ENCODE measurements at regions not wholly inside any gene's neighbourhood (a gene's known extent, or its start where the extent isn't known, plus 50 kb on each side); places are given as distances from the start of the nearest gene placed in this dataset.
A peak's percentile ranks its signal among the peaks of the same experiment; 100 is the strongest.

DNA sequence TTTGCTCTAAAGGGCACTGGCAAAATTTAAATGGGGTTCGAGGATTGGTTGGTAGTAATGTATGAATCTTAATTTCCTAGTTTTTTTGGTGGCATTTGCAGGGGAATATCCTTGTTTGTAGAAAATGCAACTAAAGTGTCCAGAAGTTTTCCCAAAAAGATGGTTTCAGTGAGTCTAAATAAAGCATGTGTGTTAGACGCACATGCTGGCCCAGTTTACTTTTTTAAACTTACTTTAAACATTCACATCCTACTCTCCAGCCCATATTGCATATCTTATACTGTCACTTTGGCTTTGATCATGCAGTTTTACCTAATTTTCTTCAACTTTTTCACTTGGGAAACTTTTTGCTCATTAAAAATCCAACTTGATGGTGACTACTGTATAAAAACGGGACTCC, 744.0 kb upstream of the CELF2 start:
- no peak for TF ChIP-seq CTCF (conservative IDR thresholded peaks at IDR 0.05; ENCODE audit: control insufficient read depth, insufficient read depth, low read depth, low read length)
- DNase-seq (ENCODE audit: low read depth), result no peak
- H3K4me3 ChIP-seq (ENCODE audit: control insufficient read depth, low read depth, low read length), result no peak overlapping the region

DNA sequence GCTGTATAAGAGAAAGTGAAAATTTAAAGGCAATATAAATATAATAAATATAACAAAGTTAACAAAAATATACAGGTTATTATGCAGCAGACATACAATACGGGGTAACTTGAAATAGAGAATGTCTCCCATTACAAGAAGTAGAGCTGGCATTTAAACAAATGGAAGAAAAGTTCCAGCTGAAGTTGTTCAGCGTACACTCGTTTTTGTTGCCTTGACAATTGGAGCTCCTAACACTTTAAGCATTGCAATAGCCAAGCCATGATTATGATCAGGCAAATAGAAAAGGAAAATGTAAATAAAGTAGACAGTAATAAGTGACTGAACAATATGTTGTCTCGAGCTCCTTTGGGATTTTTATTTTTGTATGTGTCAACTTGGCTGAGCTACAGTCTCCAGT, 737.8 kb upstream of the CELF2 start:
- no peak for DNase-seq (ENCODE audit: low read depth)
- H3K4me3 ChIP-seq (ENCODE audit: control insufficient read depth, low read depth, low read length), result no peak overlapping the region
- no peak for TF ChIP-seq CTCF (conservative IDR thresholded peaks at IDR 0.05; ENCODE audit: control insufficient read depth, insufficient read depth, low read depth, low read length)

DNA sequence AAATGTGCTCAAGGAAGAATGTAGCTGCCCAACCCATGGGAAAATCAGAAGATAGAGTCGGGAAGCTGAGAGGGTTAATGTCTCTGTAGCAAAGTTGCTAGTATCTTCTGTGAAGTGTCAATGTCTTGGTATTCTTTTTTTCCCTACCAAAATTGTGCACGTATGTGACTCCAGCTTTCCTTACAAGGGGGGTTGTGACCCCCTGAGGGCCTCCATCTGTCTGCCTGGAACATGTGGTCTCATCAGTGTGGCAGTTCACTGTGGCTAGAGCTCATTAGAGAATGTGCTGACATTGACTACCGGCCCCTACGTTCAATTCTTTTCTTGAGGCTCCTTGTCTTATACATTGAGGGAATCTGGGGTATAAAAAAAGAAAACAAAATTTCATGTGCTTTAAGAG, 725.2 kb upstream of the CELF2 start:
- no peak for TF ChIP-seq CTCF (conservative IDR thresholded peaks at IDR 0.05; ENCODE audit: control insufficient read depth, insufficient read depth, low read depth, low read length)
- DNase-seq (ENCODE audit: low read depth), result no peak
- no peak overlapping the region for H3K4me3 ChIP-seq (ENCODE audit: control insufficient read depth, low read depth, low read length)

DNA sequence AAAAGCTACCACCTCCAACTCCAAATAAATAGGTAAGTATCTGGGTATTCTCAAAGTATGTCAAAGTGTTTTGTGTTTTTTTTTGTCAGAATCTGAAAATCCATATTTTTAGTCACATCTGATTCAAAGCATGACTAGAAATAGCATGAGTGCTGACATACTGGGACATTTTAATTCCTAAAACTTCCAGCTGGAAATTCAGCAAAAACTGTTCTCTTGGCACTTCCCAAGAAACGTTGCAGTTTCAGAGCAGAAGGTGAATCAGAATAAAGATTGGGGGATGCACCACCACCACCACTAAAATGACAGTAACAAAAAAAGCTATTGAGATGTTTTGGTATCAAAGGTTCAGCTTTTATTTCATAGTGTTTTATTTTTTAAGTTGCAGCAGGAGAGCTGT, 724.6 kb upstream of the CELF2 start:
- TF ChIP-seq CTCF (conservative IDR thresholded peaks at IDR 0.05; ENCODE audit: control insufficient read depth, insufficient read depth, low read depth, low read length), result no peak
- no peak overlapping the region for H3K4me3 ChIP-seq (ENCODE audit: control insufficient read depth, low read depth, low read length)
- no peak for DNase-seq (ENCODE audit: low read depth)

DNA sequence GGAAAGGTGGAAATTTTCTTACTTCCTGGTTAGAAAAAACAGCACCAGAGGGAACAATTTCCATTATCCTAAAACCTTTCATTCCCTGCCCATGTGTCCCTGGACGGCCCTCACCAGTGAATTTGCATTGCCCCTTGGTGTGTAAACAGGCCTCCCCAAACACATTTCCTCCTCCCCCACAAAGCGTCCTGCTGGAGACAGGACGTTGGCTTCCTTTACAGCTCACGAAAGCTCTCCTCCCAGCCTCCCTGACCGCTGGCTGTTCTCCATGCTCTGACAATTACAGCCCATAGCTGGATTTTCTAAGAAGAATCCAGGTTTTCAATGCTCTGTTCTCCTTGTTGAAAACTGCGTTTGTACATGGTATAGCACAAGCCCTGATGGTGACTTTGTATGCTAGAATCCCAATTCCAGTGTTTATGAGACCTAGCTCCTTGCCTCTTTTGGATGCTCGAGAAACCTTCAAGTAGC, 724.2 kb upstream of the CELF2 start:
- DNase-seq (ENCODE audit: low read depth), result peak; percentile 14
- no peak overlapping the region for H3K4me3 ChIP-seq (ENCODE audit: control insufficient read depth, low read depth, low read length)
- TF ChIP-seq CTCF (conservative IDR thresholded peaks at IDR 0.05; ENCODE audit: control insufficient read depth, insufficient read depth, low read depth, low read length), result no peak

DNA sequence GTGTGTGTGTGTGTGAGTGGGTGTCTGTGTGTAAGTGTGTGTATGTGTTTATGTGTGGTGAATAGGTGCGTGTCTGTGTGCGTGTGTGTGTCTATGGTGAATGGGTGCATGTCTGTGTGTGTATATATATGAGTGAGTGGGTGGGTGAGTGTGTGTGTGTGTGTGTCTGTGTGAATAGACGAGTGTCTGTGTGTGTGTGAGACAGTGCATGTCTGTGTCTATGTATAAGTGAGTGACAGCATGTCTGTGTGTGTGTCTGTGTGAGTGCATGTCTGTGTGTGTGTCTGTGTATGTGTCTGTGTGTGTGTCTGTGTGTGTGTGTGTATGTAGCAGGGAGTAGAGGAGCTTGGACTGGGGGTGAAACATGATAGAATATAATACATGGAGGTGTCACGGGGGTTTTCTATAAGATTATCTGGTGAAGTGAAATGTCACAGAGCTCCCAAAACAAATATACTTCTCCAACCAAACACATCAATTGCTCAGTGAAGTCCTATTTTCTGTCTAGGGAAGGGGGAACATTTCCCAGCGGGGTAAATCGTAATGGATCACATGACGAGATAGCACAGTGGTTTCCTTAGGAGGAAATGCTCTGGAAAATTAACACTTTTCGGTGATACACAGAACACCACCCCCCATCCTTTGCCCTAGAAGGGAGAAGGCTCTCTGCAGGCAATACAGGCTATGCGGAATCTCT, 723.3 kb upstream of the CELF2 start:
- TF ChIP-seq CTCF (conservative IDR thresholded peaks at IDR 0.05; ENCODE audit: control insufficient read depth, insufficient read depth, low read depth, low read length), result no peak
- no peak for DNase-seq (ENCODE audit: low read depth)

More for the DNA sequence above, 723.3 kb upstream of the CELF2 start:
- no peak overlapping the region for H3K4me3 ChIP-seq (ENCODE audit: control insufficient read depth, low read depth, low read length)
